HG02759 (cell line): ENCODE measurements at regions not wholly inside any gene's neighbourhood (a gene's known extent, or its start where the extent isn't known, plus 50 kb on each side); places are given as distances from the start of the nearest gene placed in this dataset.
"Not testable (repeated sequence)": the region's sequence is repeated elsewhere in the genome, so short reads cannot be mapped to it uniquely, and the experiment has no call there.

Experiments
- ATAC-seq: cut with Tn5 transposase; IDR thresholded peaks from one replicate; pipeline ENCODE4 v1.9.1; 2021; ENCODE audit warnings: mild to moderate bottlenecking, moderate library complexity; ENCODE audit not compliant: unreplicated experiment

DNA sequence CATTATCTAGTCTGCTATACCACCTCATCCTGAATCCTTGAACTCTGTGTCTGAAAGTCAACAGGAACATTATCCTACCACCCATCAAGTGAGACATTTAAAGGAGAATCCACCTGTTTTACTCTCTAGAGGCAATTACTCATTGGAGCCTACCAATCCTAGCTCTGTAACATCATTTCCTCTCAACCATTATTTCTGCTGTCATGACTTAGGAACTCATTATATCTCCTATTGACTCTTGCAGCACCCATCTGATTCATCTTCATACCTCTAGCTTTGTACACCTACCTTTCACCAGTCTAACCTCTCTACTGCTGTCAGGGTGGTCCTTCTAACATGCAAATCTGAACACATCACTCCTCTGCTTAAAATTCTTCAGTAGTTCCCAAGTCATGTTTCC lies 481.5 kb downstream of the NFIB start:
- no peak for ATAC-seq

GRCh38 chr9:13823026-13823425 lies 490.9 kb downstream of the NFIB start:
- ATAC-seq, result no peak

DNA sequence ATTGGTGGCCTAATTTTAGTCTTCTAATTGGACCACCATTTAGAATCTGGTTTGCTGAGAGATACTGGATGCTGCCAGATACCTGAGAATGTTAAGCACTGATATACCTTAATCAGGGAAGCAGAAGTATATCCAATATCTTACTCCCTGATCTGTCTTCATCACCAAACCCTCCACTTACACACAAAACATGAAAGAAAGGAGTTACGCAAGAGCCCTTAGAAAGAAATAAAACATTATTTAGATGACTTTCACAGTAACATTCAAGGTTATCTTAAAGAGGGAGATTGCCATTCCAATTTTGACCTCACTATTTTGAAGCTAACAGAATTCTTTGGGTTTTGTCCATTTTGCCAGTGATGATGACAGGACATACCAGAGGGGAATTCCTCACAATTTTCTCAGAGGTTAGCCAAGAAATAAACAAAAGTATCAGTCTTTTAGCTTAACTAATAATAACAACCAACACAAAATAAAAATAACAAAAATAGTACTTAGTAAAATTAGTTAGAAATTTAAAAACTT lies 496.1 kb downstream of the NFIB start:
- ATAC-seq, result no peak

DNA sequence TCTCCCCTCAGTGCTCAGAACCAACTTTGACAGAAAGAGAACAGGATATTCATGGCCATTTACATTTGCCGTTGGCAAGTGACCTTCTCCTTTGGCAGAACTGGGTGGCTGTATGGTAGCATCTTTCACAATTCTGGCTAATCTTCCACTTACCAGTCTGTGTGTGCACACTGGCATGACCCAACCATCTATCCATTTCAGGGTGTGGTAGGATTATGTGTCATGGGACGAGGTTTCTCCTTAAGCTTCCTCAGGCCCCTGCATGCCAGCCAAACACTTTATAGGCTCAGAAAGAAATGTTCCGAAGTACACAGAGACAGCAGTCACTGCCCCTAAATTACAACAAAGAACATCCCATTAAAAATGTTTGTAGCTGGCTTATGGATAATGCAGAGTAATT lies 497.1 kb downstream of the NFIB start:
- no peak for ATAC-seq

GRCh38 chr9:13814647-13815400 lies 499.1 kb downstream of the NFIB start:
- ATAC-seq, result no peak

DNA sequence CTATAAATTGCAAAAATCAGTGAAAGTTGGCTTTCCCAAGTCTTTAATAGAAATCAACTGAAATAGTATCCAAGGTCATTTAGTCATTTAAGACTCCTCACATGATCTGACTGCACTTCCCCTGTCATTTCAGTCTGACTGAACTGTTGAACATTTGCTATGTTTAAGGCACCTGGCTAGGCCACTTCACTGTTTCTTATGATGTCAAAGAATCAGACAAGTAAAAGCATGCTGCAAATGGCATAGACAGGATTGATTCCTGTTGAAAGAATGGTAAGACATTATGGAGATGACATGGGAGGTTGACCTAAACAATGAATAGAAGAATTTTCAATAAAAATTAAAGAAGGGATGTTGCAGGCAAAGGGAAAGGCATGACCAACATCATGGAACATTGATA lies 502.1 kb downstream of the NFIB start:
- ATAC-seq, result no peak

GRCh38 chr9:13810510-13810909 lies 503.4 kb downstream of the NFIB start:
- ATAC-seq, result no peak

DNA sequence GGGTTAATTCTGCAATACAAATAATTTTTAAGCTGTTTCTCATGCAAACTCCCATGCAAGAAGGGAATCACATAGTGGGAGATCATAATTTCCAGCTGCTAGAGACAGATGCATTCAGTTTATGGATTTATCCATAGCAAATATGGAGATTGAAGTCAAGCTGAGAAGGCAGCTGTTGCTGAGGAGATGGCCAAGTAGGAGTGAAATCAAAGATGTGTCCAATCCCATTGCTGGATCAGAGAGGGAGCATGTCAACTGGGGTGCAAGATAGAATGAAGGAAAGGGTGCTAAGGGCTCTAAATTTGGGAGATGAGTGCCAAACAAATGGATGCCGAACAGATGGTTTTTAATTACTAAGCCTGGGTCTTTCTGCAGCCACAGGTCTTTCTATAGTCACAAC lies 504.5 kb downstream of the NFIB start:
- ATAC-seq, result no peak

GRCh38 chr9:13807118-13807517 lies 506.8 kb downstream of the NFIB start:
- ATAC-seq, result no peak

- no peak for ATAC-seq
Observed at GRCh38 chr9:13806714-13807113, 507.2 kb downstream of the NFIB start.

DNA sequence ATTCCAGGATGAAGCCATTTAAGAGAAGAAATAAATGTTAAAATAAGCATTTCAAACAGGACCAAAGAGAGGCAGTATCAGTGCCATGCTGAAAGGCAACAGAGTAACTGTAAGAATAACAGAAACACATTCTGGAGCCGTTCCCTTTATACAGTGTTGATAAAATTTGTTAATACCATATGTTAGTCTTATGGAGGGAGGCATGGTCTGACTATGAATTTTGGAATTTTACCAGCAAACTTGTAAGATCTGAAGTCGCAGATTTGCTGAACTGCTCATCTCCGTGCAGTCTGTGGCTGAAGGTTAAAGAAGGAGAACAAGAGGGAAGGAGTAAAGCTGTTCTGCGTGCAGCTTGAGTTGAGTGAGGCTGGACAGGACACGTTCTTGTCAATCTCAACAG lies 508.4 kb downstream of the NFIB start:
- no peak for ATAC-seq

DNA sequence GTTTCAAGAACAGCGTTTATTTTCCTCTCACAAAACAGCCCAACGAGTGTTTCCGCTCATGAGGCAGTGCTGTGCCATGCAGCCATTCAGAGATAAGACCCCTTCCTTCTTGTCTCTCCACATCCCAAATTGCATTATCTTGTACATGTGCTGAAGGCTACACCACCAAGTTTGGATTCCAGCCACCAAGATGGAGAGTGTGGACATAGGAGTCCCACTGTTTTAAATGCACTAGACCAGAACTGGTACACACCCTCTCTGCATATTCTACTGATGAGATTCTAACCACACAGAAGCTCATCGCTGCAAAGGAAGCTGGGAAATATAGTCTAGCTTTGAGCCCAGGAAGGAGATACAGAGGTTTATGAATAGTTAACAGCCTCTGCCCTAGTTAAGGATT lies 509.4 kb downstream of the NFIB start:
- no peak for ATAC-seq

DNA sequence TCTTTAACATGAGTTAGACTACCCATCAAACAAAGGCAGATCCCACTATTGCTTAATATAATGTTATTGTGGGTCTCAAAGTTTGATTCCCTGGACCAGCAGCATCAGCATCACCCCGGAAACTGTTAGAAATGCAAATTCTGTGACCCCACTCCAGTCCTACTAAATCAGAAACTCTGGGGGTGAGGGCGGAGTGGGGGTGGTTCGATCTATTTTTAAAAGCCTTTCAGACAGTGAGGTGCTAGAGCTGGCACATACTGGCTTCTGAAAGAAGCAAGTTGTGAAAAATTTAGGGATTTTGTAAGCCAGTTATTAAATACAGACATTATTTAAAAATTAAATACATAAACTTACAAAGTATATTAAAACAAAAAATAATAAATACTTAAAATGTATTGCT lies 513.2 kb downstream of the NFIB start:
- ATAC-seq, result no peak

DNA sequence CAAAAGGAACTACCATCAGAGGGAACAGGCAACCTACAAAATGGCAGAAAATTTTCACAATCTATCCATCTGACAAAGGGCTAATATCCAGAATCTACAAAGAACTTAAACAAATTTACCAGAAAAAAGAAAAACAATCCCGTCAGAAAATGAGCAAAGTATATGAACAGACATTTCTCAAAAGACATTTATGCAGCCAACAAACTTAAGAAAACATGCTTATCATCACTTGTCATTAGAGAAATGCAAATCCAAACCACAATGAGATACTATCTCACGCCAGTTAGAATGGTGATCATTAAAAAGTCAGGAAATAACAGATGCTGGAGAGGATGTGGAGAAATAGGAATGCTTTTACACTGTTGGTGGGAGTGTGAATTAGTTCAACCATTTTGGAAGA lies 516.2 kb downstream of the NFIB start:
- ATAC-seq, result not testable (repeated sequence)

DNA sequence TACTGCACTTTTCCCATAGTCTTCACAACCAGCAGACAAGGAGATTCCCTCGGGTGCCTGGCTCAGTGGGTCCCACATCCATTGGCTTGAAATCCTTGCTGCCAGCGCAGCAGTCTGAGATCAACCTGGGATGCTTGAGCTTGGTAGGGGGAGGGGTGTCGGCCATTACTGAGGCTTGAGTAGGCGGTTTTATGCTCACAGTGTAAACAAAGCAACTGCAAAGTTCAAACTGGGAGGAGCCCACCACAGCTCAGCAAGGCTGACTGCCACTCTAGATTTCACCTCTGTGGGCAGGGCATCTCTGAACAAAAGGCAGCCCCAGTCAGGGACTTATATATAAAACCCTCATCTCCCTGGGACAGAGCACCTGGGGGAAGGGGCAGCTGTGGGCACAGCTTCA lies 512.3 kb upstream of the MPDZ start:
- no peak for ATAC-seq

DNA sequence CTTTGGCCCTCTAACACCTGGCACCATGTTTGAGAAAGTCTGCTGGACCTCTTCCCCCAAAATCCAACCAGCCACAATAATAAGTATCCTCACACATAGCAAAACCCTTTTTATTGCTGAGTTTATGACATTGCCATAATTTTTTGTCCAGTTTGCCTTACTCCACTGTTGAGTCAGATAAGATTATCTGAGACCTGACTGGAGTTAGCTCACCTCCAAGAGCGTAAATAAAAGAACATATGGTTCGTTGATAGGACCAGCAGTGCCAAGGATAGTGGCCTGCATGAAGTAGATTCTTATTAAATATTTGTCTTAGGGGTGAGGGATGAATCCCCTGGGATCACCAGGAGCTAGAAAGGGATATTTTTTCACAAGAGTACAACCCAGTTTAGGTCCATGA lies 510.6 kb upstream of the MPDZ start:
- ATAC-seq, result no peak

DNA sequence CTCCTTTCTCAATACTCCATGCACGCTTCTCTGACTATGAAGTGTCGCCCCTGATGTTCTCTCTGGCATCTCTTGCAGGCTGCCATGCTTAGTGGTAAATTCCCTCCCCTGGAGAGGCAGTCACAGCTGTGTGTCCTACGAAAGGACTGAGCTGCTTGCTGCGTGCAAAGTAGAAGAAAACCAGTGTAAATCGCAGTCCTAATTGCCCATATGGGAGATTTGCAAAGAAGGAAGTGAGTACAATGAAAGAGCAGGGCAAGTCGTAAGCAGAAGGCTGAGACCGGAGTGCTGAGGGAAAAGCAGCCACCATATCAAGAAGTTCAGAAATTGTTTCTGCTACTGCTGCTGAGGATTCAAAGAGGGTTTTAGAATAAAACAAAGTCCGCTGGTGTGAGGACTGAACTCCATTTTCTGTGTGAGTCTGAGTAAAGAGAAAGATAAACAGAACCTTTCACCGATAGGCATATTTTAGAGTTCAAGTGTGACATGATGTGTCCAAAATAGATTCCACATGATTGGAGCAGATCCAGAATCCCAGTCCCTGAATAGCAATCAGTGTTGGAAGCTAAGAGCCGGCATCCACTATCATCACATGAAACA lies 507.8 kb upstream of the MPDZ start:
- ATAC-seq, result no peak

DNA sequence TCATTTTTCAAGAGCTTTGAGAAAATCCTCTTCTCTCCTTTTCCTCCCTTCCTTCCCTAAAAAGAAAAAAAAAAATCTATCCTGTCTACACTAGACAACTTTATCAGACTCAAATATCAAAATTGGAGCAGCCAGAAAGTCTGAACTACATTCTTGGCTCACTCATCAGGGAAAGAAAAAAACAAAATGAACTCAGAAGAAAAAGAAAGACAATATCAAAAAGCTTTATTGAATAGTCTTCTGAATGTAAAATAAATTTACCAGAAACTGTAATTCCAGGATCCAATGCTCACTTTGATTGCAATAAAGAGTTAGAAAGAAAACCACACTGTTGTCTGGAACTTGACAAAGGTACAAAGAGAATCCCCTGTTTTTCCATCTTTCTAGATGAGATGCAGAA lies 507.2 kb upstream of the MPDZ start:
- no peak for ATAC-seq

- ATAC-seq, result no peak
Observed at GRCh38 chr9:13786131-13786530, 506.6 kb upstream of the MPDZ start.

GRCh38 chr9:13779106-13779505 lies 499.6 kb upstream of the MPDZ start:
- ATAC-seq, result no peak

GRCh38 chr9:13778631-13779030 lies 499.1 kb upstream of the MPDZ start:
- ATAC-seq, result no peak

- ATAC-seq, result no peak
Observed at GRCh38 chr9:13770956-13771355, 491.5 kb upstream of the MPDZ start.

DNA sequence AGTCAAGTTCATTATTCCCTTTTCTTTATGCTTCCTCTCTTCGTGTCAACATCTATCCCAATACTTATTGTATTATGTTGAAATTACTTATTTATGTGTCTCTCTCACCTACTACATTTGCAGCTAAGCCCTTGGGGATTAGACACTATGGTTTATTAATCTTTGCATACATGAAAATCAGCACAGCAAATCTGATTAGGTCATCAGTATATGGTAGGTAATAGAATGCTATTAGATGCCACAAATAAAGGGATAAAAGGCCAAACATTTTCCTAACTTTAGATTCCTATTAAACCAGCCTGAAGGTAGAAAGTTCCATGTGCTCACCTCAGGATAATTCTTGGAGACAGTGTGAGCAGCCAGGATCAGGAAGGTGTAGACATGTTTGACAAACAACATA lies 490.1 kb upstream of the MPDZ start:
- ATAC-seq, result no peak
